ENCODE measurements at regions not wholly inside any gene's neighbourhood (a gene's known extent, or its start where the extent isn't known, plus 50 kb on each side); places are given as distances from the start of the nearest gene placed in this dataset.

DNA sequence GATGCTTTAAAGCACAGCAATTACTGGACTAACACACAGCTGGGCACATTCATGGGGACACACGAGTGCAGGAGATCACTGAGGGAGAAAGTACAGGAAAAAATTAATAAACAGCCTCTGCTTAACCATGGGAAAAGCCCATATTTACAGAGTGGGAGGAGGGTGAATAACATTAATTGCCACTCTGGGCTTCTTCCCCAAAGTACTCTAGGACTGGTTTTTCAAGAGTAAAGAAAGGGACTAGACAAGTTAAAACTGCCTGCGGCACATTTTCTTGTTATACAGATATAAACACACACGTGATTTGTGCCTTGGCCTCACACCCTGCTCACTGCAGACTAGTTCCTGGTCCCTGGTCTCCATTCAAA lies 179.7 kb upstream of the TET2 start:
- TF ChIP-seq CTCF (IDR thresholded peaks at IDR 0.05) (no peak), POLR2A (IDR thresholded peaks at IDR 0.05; ENCODE audit: low read depth) (no peak), EP300 (IDR thresholded peaks at IDR 0.05) (no peak), POLR2AphosphoS5 (IDR thresholded peaks at IDR 0.05) (no peak)
- no peak for DNase-seq (ENCODE audit: extremely low spot score)
- Histone ChIP-seq H3K4me1 (no peaks in the 10 kb centered on the region), H3K27ac (replicated peaks in 1 of 4) (no peak overlapping the region), H3K9me3 (no peaks in the 10 kb centered on the region), H3K36me3 (no peaks in the 10 kb centered on the region), H3K4me3 (no peak overlapping the region), H3K27me3 (no peaks in the 10 kb centered on the region)
- 53% methylated on average over 3 of the region's 3 CpGs for WGBS
- intact Hi-C loops (cut with DNase I): no loop called here

GRCh38 chr4:104969394-104970082 lies 177.1 kb upstream of the TET2 start:
- intact Hi-C loops (cut with DNase I): no loop called here
- H3K9me3 ChIP-seq: no peaks in the 10 kb centered on the region
- no peaks in the 10 kb centered on the region for H3K36me3 ChIP-seq
- no peaks in the 10 kb centered on the region for H3K4me1 ChIP-seq
- no peak overlapping the region for H3K4me3 ChIP-seq
- WGBS: 49% methylated on average over 3 of the region's 3 CpGs
- DNase-seq (ENCODE audit: extremely low spot score): no peak
- TF ChIP-seq POLR2A (IDR thresholded peaks at IDR 0.05; ENCODE audit: low read depth) (no peak), POLR2AphosphoS5 (IDR thresholded peaks at IDR 0.05) (no peak), EP300 (IDR thresholded peaks at IDR 0.05) (no peak), CTCF (IDR thresholded peaks at IDR 0.05) (no peak)
- no peaks in the 10 kb centered on the region for H3K27me3 ChIP-seq
- H3K27ac ChIP-seq (replicated peaks in 1 of 4): no peak overlapping the region

GRCh38 chr4:104971462-104971861 lies 175.2 kb upstream of the TET2 start:
- 67% methylated on average over 2 of the region's 2 CpGs for WGBS
- no peak overlapping the region for H3K4me3 ChIP-seq
- no peaks in the 10 kb centered on the region for H3K9me3 ChIP-seq
- TF ChIP-seq CTCF (IDR thresholded peaks at IDR 0.05) (no peak), EP300 (IDR thresholded peaks at IDR 0.05) (no peak), POLR2A (IDR thresholded peaks at IDR 0.05; ENCODE audit: low read depth) (no peak), POLR2AphosphoS5 (IDR thresholded peaks at IDR 0.05) (no peak)
- no peaks in the 10 kb centered on the region for H3K4me1 ChIP-seq
- no peaks in the 10 kb centered on the region for H3K36me3 ChIP-seq
- no peaks in the 10 kb centered on the region for H3K27me3 ChIP-seq
- intact Hi-C loops (cut with DNase I): no loop called here
- DNase-seq (ENCODE audit: extremely low spot score): no peak
- H3K27ac ChIP-seq (replicated peaks in 1 of 4): no peak overlapping the region

DNA sequence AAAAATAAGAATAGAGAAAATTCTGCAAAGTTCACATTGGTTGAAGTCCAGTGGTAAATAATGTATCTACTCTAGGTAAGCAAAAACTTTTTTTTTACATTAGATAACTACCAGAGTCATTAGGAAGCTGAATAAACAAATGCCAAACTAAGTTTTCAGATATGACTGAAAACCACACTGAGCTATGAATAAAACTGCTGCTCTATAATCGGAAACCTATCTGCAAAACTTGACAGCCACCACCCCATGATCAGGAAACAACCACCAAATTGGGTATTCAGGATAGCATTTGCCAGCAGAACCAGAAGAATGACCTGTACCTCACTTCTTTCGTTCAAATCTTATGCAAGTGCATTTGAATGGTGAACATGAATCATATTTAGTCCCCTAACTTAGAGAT lies 173.0 kb upstream of the TET2 start:
- H3K4me3 ChIP-seq: no peak overlapping the region
- no peaks in the 10 kb centered on the region for H3K27me3 ChIP-seq
- no peaks in the 10 kb centered on the region for H3K9me3 ChIP-seq
- intact Hi-C loops (cut with DNase I): no loop called here
- WGBS: 80% methylated on average over 2 of the region's 2 CpGs
- H3K4me1 ChIP-seq: no peaks in the 10 kb centered on the region
- TF ChIP-seq EP300 (IDR thresholded peaks at IDR 0.05) (no peak), POLR2A (IDR thresholded peaks at IDR 0.05; ENCODE audit: low read depth) (no peak), POLR2AphosphoS5 (IDR thresholded peaks at IDR 0.05) (no peak), CTCF (IDR thresholded peaks at IDR 0.05) (no peak)
- H3K36me3 ChIP-seq: no peaks in the 10 kb centered on the region
- H3K27ac ChIP-seq (replicated peaks in 1 of 4): no peak overlapping the region
- DNase-seq (ENCODE audit: extremely low spot score): no peak

GRCh38 chr4:104975617-104976016 lies 171.1 kb upstream of the TET2 start:
- WGBS: 88% methylated on average over 1 of the region's 1 CpG
- no peak for DNase-seq (ENCODE audit: extremely low spot score)
- Histone ChIP-seq H3K27me3 (no peaks in the 10 kb centered on the region), H3K36me3 (no peaks in the 10 kb centered on the region), H3K27ac (replicated peaks in 1 of 4) (no peak overlapping the region), H3K4me3 (no peak overlapping the region), H3K4me1 (no peaks in the 10 kb centered on the region), H3K9me3 (no peaks in the 10 kb centered on the region)
- TF ChIP-seq POLR2AphosphoS5 (IDR thresholded peaks at IDR 0.05): no peak
- no peak for TF ChIP-seq POLR2A (IDR thresholded peaks at IDR 0.05; ENCODE audit: low read depth)
- TF ChIP-seq EP300 (IDR thresholded peaks at IDR 0.05): no peak
- no peak for TF ChIP-seq CTCF (IDR thresholded peaks at IDR 0.05)
- intact Hi-C loops (cut with DNase I): no loop called here

All from esophagus muscularis mucosa (tissue), 4 donors.